ENCODE measurements at regions not wholly inside any gene's neighbourhood (a gene's known extent, or its start where the extent isn't known, plus 50 kb on each side); places are given as distances from the start of the nearest gene placed in this dataset.
"Not testable (repeated sequence)": the region's sequence is repeated elsewhere in the genome, so short reads cannot be mapped to it uniquely, and the experiment has no call there.

DNA sequence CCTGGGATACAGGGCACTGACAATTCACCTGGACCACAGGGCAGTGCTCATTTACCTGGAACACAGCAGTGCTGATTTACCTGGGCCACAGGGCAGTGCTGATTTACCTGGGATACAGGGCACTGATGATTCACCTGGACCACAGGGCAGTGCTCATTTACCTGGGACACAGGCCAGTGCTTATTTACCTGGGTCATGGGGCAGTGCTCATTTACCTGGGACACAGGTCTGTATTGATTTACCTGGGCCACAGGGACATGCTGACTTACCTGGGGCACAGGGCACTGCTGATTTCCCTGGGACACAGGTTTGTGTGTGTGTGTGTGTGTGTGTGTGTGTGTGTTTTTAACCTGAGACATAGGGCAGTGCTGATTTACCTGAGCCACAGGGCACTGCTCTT, 261.7 kb downstream of the MATN1 start:
- no peak for TF ChIP-seq SIN3A (IDR thresholded peaks at IDR 0.05; ENCODE audit: low read depth)
- TF ChIP-seq, protein P1, sequence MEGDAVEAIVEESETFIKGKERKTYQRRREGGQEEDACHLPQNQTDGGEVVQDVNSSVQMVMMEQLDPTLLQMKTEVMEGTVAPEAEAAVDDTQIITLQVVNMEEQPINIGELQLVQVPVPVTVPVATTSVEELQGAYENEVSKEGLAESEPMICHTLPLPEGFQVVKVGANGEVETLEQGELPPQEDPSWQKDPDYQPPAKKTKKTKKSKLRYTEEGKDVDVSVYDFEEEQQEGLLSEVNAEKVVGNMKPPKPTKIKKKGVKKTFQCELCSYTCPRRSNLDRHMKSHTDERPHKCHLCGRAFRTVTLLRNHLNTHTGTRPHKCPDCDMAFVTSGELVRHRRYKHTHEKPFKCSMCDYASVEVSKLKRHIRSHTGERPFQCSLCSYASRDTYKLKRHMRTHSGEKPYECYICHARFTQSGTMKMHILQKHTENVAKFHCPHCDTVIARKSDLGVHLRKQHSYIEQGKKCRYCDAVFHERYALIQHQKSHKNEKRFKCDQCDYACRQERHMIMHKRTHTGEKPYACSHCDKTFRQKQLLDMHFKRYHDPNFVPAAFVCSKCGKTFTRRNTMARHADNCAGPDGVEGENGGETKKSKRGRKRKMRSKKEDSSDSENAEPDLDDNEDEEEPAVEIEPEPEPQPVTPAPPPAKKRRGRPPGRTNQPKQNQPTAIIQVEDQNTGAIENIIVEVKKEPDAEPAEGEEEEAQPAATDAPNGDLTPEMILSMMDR (IDR thresholded peaks at IDR 0.05 in 2 of 3, conservative IDR thresholded peaks at IDR 0.05 in 1 of 3; ENCODE audit: borderline replicate concordance in 1 of 3, insufficient read depth in 1 of 3, low read depth in 2 of 3, low read length in 2 of 3) = no peak

DNA sequence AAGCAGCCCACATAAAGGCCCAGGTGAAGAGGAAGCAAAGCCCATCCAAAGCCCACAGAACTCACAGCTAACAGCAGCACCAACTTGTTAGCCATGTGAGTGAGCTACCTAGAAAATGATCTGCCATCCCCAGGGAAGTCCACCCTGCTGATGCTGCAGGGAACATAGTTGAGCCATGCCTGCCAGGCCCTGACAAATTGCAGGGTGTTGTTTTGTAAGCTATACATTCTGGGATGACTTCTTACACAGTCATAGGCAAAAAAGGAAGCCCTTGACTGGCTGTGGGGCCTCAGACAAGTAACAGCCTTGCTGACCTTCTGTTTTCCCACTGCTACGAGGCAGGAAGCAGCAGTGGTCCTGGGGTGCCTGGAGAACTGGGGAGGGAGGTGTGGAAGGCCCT, 262.7 kb downstream of the MATN1 start:
- Histone ChIP-seq H3K27me3 (ENCODE audit: insufficient read depth, low read length) (no peaks in the 10 kb centered on the region), H3K4me1 (ENCODE audit: control insufficient read depth in 1 of 2, insufficient read depth in 2 of 2, low read length in 2 of 2) (peaks cover 3 to 7% of the 10 kb centered on the region in 2 experiments; a peak in 2 of 4 replicates), H3K9ac (ENCODE audit: low read length) (no peak overlapping the region), H4K20me1 (ENCODE audit: insufficient read depth) (no peaks in the 10 kb centered on the region), H3K27ac (ENCODE audit: low read depth, low read length) (no peak overlapping the region), H3K4me3 (replicated peaks in 1 of 2; ENCODE audit: low read depth in 1 of 2, low read length in 2 of 2) (no peak overlapping the region), H3K9me2 (ENCODE audit: insufficient read depth) (no peaks in the 10 kb centered on the region), H3K79me2 (ENCODE audit: insufficient read depth, low read length) (no peaks in the 10 kb centered on the region), H3K4me2 (ENCODE audit: low read length) (no peak overlapping the region), H2AFZ (ENCODE audit: low read depth, low read length, poor library complexity, severe bottlenecking) (no peak overlapping the region), H3K9me3 (ENCODE audit: control insufficient read depth in 1 of 2, insufficient read depth in 1 of 2, low read depth in 1 of 2, low read length in 2 of 2) (no peaks in the 10 kb centered on the region), H3K36me3 (ENCODE audit: control insufficient read depth in 1 of 2, insufficient read depth in 2 of 2, low read length in 2 of 2) (no peaks in the 10 kb centered on the region)
- no peak for DNase-seq (ENCODE audit: low read depth, low spot score)
- ChIA-PET CTCF (no interaction called here), RAD21 (ENCODE audit: low non-redundant PET in 1 of 2, low total read pairs in 2 of 2, uncharacterized antibody in 2 of 2, unreplicated experiment in 2 of 2) (no interaction called here), POLR2A (no interaction called here)
- no peak for ATAC-seq
- intact Hi-C loops (cut with micrococcal nuclease) = no loop called here
- no TSS peak for BruUV-seq (replicated peaks)
- no peak for TF ChIP-seq FOSL1 (IDR thresholded peaks at IDR 0.05; ENCODE audit: low read depth)
- TF ChIP-seq RAD21 (IDR thresholded peaks at IDR 0.05; ENCODE audit: low read depth) = no peak

More for the DNA sequence above, 261.7 kb downstream of the MATN1 start:
- Histone ChIP-seq H2AFZ (ENCODE audit: low read depth, low read length, poor library complexity, severe bottlenecking) (no peak overlapping the region), H3K36me3 (ENCODE audit: control insufficient read depth in 1 of 2, insufficient read depth in 2 of 2, low read length in 2 of 2) (no peaks in the 10 kb centered on the region), H4K20me1 (ENCODE audit: insufficient read depth) (no peaks in the 10 kb centered on the region), H3K9me2 (ENCODE audit: insufficient read depth) (no peaks in the 10 kb centered on the region), H3K4me3 (replicated peaks in 1 of 2; ENCODE audit: low read depth in 1 of 2, low read length in 2 of 2) (no peak overlapping the region), H3K27ac (ENCODE audit: low read depth, low read length) (no peak overlapping the region), H3K79me2 (ENCODE audit: insufficient read depth, low read length) (no peaks in the 10 kb centered on the region), H3K4me1 (ENCODE audit: control insufficient read depth in 1 of 2, insufficient read depth in 2 of 2, low read length in 2 of 2) (peaks cover 3 to 7% of the 10 kb centered on the region in 2 experiments; a peak in 2 of 4 replicates), H3K9ac (ENCODE audit: low read length) (no peak overlapping the region), H3K9me3 (ENCODE audit: control insufficient read depth in 1 of 2, insufficient read depth in 1 of 2, low read depth in 1 of 2, low read length in 2 of 2) (no peaks in the 10 kb centered on the region), H3K27me3 (ENCODE audit: insufficient read depth, low read length) (no peaks in the 10 kb centered on the region), H3K4me2 (ENCODE audit: low read length) (no peak overlapping the region)
- RAD21 ChIA-PET (ENCODE audit: low non-redundant PET in 1 of 2, low total read pairs in 2 of 2, uncharacterized antibody in 2 of 2, unreplicated experiment in 2 of 2) = no interaction called here
- DNase-seq (ENCODE audit: low read depth, low spot score) (no peak), ATAC-seq (no peak)
- BruUV-seq (replicated peaks) = no TSS peak
- POLR2A ChIA-PET = no interaction called here
- intact Hi-C loops (cut with micrococcal nuclease) = no loop called here
- CTCF ChIA-PET = no interaction called here

DNA sequence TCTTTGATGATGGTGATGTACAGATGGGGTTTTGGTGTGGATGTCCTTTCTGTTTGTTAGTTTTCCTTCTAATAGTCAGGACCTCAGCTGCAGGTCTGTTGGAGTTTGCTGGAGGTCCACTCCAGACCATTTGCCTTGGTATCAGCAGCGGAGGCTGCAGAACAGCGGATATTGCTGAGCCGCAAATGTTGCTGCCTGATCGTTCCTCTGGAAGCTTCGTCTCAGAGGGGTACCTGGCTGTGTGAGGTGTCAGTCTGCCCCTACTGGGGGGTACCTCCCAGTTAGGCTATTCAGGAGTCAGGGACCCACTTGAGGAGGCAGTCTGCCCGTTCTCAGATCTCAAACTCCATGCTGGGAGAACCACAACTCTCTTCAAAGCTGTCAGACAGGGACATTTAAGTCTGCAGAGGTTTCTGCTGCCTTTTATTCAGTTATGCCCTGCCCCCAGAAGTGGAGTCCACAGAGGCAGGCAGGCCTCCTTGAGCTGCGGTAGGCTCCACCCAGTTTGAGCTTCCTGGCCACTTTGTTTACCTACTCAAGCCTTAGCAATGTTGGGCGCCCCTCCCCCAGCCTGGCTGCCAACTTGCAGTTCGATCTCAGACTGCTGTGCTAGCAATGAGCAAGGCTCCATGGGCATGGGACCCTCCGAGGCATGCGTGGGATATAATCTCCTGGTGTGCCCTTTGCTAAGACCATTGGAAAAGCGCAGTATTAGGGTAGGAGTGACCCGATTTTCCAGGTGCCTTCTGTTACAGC, 264.5 kb downstream of the MATN1 start:
- H3K36me3 ChIP-seq (ENCODE audit: control insufficient read depth in 1 of 2, insufficient read depth in 2 of 2, low read length in 2 of 2); intact Hi-C loops (cut with micrococcal nuclease); CTCF ChIA-PET; ATAC-seq; H3K9ac ChIP-seq (ENCODE audit: low read length); BruUV-seq (replicated peaks); H3K4me3 ChIP-seq (replicated peaks in 1 of 2; ENCODE audit: low read depth in 1 of 2, low read length in 2 of 2); H4K20me1 ChIP-seq (ENCODE audit: insufficient read depth); H3K27me3 ChIP-seq (ENCODE audit: insufficient read depth, low read length); RAD21 ChIA-PET (ENCODE audit: low non-redundant PET in 1 of 2, low total read pairs in 2 of 2, uncharacterized antibody in 2 of 2, unreplicated experiment in 2 of 2); H3K9me2 ChIP-seq (ENCODE audit: insufficient read depth); DNase-seq (ENCODE audit: low read depth, low spot score); H3K9me3 ChIP-seq (ENCODE audit: control insufficient read depth in 1 of 2, insufficient read depth in 1 of 2, low read depth in 1 of 2, low read length in 2 of 2); H3K27ac ChIP-seq (ENCODE audit: low read depth, low read length); POLR2A ChIA-PET; H3K4me1 ChIP-seq (ENCODE audit: control insufficient read depth in 1 of 2, insufficient read depth in 2 of 2, low read length in 2 of 2); H2AFZ ChIP-seq (ENCODE audit: low read depth, low read length, poor library complexity, severe bottlenecking); H3K79me2 ChIP-seq (ENCODE audit: insufficient read depth, low read length): not testable (repeated sequence)
- peak overlapping the region; percentile 23; the same call in 1 of the 2 replicates for H3K4me2 ChIP-seq (ENCODE audit: low read length)

Measured in HCT116 (cell line).